ENCODE measurements at regions not wholly inside any gene's neighbourhood (a gene's known extent, or its start where the extent isn't known, plus 50 kb on each side); places are given as distances from the start of the nearest gene placed in this dataset.

GRCh38 chr20:40278673-40279072 lies 410.4 kb downstream of the MAFB start:
- no peak for TF ChIP-seq CTCF (IDR thresholded peaks at IDR 0.05)
- peaks cover 9 to 25% (median 10%) of the 10 kb centered on the region in 3 donors for H3K27me3 Mint-ChIP-seq (ENCODE audit: low read depth in 3 of 3)
- peak overlapping the region in 6 of 7 donors; percentile 30 to 85 (median 64) for H3K27ac Mint-ChIP-seq
- H3K4me3 Mint-ChIP-seq = peak overlapping the region in 1 of 2 donors; percentile 51
- Histone ChIP-seq H3K27ac (ENCODE audit: low read depth in 1 of 2, low read length in 2 of 2) (peak overlapping the region; percentile 32 to 69), H3K27me3 (ENCODE audit: control insufficient read depth in 2 of 2, insufficient read depth in 2 of 2, low read length in 2 of 2) (peaks cover 2 to 7% of the 10 kb centered on the region in 2 donors), H3K9ac (ENCODE audit: insufficient read depth, low read length, poor library complexity, severe bottlenecking) (no peak overlapping the region), H4K20me1 (ENCODE audit: insufficient read depth, low read length) (no peaks in the 10 kb centered on the region), H3K79me2 (ENCODE audit: insufficient read depth, low read length) (no peaks in the 10 kb centered on the region), H3K4me3 (replicated peaks in 1 of 3; ENCODE audit: low read depth in 2 of 3, low read length in 3 of 3) (peak overlapping the region in 1 of 3 experiments; percentile 34), H3K4me1 (ENCODE audit: control insufficient read depth in 1 of 2, insufficient read depth in 2 of 2, low read length in 2 of 2) (peaks cover 18% of the 10 kb centered on the region in 2 donors), H3K9me3 (replicated peaks in 1 of 2; ENCODE audit: control insufficient read depth in 1 of 2, insufficient read depth in 1 of 2, low read length in 2 of 2) (no peaks in the 10 kb centered on the region), H2AFZ (ENCODE audit: insufficient read depth, low read depth, low read length, poor library complexity, severe bottlenecking) (no peak overlapping the region), H3K4me2 (replicated peaks; ENCODE audit: extremely low read depth, low read length, poor library complexity, severe bottlenecking) (peak overlapping the region; percentile 29), H3K36me3 (replicated peaks in 1 of 2; ENCODE audit: control insufficient read depth in 1 of 2, insufficient read depth in 2 of 2, low read length in 2 of 2) (no peaks in the 10 kb centered on the region)
- no CpG with 5 or more reads among the region's 3 CpGs for WGBS (ENCODE audit: insufficient coverage)
- intact Hi-C loops (cut with micrococcal nuclease) = no loop called here
- H3K36me3 Mint-ChIP-seq = no peaks in the 10 kb centered on the region
- H3K4me1 Mint-ChIP-seq = peaks cover 27% of the 10 kb centered on the region
- H3K9me3 Mint-ChIP-seq = peaks cover 0 to 4% (median 0%) of the 10 kb centered on the region in 7 donors
- DNase-seq = peak in 2 of 3 donors; percentile 20 to 30

- Histone ChIP-seq H3K9ac (ENCODE audit: insufficient read depth, low read length, poor library complexity, severe bottlenecking) (no peak overlapping the region), H3K4me3 (replicated peaks in 1 of 3; ENCODE audit: low read depth in 2 of 3, low read length in 3 of 3) (no peak overlapping the region), H3K9me3 (replicated peaks in 1 of 2; ENCODE audit: control insufficient read depth in 1 of 2, insufficient read depth in 1 of 2, low read length in 2 of 2) (no peaks in the 10 kb centered on the region), H4K20me1 (ENCODE audit: insufficient read depth, low read length) (no peaks in the 10 kb centered on the region), H3K27me3 (ENCODE audit: control insufficient read depth in 2 of 2, insufficient read depth in 2 of 2, low read length in 2 of 2) (peaks cover 2 to 7% of the 10 kb centered on the region in 2 donors), H3K4me1 (ENCODE audit: control insufficient read depth in 1 of 2, insufficient read depth in 2 of 2, low read length in 2 of 2) (peaks cover 18% of the 10 kb centered on the region in 2 donors), H3K36me3 (replicated peaks in 1 of 2; ENCODE audit: control insufficient read depth in 1 of 2, insufficient read depth in 2 of 2, low read length in 2 of 2) (no peaks in the 10 kb centered on the region), H2AFZ (ENCODE audit: insufficient read depth, low read depth, low read length, poor library complexity, severe bottlenecking) (no peak overlapping the region), H3K79me2 (ENCODE audit: insufficient read depth, low read length) (no peaks in the 10 kb centered on the region), H3K27ac (ENCODE audit: low read depth in 1 of 2, low read length in 2 of 2) (no peak overlapping the region), H3K4me2 (replicated peaks; ENCODE audit: extremely low read depth, low read length, poor library complexity, severe bottlenecking) (no peak overlapping the region)
- H3K36me3 Mint-ChIP-seq = no peaks in the 10 kb centered on the region
- H3K27ac Mint-ChIP-seq = no peak overlapping the region
- H3K9me3 Mint-ChIP-seq = no peaks in the 10 kb centered on the region
- intact Hi-C loops (cut with micrococcal nuclease) = no loop called here
- 97% methylated on average over 4 of the region's 4 CpGs for WGBS (ENCODE audit: insufficient coverage)
- no peak for TF ChIP-seq CTCF (IDR thresholded peaks at IDR 0.05)
- peaks cover 25% of the 10 kb centered on the region for H3K4me1 Mint-ChIP-seq
- DNase-seq = no peak
- peaks cover 6 to 24% (median 6%) of the 10 kb centered on the region in 3 donors for H3K27me3 Mint-ChIP-seq (ENCODE audit: low read depth in 3 of 3)
- H3K4me3 Mint-ChIP-seq = no peak overlapping the region
Observed at GRCh38 chr20:40276301-40276700, 412.7 kb downstream of the MAFB start.
